ENCODE measurements at regions not wholly inside any gene's neighbourhood (a gene's known extent, or its start where the extent isn't known, plus 50 kb on each side); places are given as distances from the start of the nearest gene placed in this dataset.

DNA sequence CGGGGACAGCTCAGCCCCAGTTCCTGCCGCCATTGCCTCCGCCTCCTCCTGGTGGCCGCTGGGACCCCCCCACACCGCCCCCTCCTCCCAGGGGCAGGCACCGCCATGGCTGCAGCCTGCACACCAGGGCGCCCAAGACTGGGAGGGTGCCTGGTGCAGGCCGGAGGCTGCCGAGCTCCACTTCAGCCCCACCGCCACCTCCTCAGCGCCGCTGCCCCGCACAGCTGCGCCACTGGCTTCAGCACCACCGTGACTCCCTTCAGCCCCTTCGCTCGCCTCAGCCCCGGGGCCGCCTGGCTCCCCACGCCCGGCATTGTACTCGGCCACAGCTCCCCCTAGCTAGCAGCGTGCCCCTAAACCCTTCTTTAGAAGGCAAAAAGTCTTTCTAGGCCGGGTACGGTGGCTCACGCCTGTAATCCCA is 131.1 kb downstream of the CRYBB2 start:
- DNase-seq (ENCODE audit: low spot score): no peak

DNA sequence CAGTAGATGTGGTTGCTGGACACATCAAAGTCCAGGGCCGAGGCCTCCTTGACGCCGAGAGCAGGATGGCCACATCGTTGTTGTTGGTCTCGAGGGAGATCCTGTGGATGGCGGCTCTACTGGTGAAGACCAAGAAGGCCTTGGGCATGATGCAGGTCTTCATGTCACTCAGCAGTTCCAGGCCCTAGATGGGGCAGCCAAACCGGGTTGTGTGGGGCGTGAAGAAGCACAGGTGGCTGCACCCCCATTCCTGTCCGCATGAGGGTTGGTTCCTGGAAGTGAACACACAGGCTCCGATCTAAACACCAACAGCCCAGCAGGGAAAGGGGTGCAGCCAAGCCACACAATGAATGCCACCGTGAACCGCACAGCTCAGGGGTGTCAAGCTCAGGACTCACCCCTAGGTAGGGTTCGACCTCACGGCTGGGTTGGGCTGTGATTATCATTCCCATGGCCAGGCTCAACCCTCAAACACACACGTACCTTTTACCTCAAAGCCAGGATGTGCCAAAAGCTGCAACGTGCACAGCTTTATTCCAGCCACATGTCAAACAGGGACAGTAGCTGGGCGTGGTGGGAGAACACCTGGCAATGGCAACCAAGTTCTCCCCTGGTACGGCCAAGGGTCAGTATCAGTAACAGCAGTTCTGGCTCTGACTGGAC is 132.3 kb downstream of the CRYBB2 start:
- DNase-seq (ENCODE audit: low spot score): no peak

DNA sequence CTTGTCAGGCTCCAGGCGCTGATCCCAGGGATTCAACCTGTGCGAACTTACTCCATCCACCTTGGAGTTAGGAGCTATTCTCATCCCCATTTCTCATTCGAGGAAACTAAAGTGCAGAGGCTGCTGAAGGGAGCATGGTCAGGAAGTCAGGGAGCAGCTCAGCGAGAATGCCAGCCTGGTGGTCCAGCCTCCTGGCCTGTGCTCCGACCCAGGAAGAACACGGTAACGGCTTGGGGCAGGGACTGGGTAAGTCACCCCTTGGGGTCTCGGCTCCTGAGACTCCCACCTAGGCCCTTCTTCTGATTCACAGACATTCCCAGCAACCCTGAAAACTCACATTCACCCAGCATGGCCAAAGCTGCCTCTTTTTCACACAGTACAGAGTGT is 132.8 kb downstream of the CRYBB2 start:
- DNase-seq (ENCODE audit: low spot score): no peak

DNA sequence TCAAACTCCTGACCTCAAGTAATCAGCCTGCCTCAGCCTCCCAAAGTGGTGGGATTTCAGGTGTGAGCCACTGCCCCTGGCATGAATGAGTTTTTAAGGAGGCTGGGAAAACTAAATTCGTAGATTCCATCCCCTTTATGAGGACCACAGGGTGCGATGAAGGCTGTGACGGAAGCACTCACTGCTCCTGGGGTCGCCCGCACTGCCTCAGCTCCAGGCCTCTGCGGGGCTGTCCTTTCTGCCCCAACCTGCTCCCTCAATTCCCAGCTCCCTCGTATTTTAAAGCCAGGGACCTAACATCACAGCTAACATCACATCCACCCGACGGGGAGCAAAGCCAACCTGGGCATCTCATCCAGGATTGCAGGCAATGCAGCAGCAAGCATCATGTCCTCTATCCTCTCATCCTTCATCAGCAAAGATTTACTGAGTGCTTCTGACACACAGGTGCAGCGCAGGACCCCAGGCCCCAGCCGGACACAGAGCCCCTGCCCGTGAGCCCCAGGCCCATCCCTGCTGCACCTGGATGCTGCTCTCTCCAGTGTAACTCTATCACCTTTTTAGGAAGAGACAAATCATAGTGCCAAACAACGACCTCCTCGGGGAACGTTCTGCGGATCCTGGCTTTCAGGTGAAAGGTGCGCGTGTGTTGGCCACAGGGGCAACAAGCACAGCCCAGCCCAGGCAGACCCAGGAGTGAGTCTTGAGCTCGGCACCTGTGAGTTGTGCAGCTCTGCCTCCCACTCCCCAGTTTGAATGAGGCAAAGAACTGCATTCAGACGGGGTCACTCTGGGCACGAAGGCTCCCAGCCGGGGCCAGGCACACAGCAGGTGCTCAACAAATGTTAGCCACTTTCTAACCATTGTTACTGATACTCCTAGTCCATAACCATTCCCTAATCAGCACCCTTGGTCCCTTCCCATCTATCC is 134.3 kb downstream of the CRYBB2 start:
- no peak for DNase-seq (ENCODE audit: low spot score)

DNA sequence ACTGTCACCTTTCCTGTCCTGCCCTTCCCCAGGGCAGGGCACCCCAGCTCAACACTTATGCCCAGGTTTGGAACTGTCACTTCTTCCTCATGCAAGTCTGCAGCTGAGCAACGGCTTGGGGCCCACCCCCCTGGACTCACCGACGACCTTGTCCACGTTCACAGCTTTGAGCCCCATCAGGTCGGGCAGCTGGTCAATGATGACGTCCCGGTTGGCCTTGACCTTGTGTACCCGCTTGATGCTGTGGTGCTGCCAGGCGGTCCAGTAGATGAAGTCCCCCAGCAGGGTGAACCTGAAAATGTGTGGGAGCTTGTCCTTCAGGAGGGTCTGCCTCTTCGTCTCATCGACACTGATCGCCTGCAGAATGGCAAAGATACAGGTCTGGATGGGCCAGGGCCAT is 135.0 kb downstream of the CRYBB2 start:
- DNase-seq (ENCODE audit: low spot score): no peak

DNA sequence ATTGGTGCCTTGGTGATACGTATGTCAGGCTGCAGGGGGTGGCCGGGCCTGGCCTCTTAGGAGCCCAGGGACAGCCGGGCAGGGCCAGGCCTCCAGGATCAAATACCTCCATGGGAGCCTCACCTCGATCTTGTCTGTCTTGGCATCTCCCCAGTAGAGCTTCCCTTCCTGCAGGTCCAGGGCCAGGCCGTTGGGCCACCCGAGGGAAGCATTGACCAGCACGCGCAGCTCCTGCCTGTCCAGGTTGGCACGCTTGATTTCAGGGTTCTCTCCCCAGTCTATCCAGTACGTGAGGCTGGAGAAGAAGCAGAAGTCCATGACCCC is 137.7 kb downstream of the CRYBB2 start:
- DNase-seq (ENCODE audit: low spot score): no peak

DNA sequence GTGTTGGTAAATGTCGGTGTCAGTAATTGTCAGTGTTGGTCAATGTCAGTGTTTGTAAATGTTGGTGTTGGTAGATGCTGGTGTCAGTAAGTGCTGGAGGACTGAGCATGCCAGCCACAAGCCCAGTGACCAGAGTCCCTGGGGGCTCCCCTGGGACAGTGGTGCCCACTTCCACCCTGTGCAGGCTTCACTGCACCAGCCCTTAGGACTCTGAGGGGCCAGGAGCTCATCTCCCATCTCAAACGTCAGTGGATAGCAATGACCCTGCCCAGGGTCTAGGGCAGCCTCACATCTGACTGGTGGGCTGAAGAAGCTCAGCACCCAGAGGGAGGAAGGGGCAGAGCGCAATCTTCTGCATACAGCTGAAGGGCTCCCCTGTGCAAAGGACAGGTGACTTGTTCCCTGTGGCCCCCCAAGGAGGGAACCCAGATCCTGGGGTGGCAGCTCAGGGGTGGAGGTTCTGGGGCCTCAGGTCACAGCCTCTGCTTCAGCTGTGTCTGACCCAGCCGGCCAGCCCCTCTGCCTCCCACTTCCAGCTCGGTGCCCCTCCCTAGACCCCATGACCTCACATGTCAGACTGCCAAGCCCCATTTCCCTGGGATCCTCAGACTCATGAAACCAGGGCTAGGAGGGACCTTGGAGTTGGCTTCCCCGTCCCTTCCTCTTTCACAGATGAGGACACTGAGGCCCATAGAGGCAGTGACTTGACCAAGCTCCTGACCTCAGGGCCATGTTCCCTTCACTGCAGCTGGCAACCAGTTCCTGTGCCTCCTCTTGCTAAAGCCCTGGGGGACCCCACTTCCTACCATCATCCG is 138.4 kb downstream of the CRYBB2 start:
- no peak for DNase-seq (ENCODE audit: low spot score)

DNA sequence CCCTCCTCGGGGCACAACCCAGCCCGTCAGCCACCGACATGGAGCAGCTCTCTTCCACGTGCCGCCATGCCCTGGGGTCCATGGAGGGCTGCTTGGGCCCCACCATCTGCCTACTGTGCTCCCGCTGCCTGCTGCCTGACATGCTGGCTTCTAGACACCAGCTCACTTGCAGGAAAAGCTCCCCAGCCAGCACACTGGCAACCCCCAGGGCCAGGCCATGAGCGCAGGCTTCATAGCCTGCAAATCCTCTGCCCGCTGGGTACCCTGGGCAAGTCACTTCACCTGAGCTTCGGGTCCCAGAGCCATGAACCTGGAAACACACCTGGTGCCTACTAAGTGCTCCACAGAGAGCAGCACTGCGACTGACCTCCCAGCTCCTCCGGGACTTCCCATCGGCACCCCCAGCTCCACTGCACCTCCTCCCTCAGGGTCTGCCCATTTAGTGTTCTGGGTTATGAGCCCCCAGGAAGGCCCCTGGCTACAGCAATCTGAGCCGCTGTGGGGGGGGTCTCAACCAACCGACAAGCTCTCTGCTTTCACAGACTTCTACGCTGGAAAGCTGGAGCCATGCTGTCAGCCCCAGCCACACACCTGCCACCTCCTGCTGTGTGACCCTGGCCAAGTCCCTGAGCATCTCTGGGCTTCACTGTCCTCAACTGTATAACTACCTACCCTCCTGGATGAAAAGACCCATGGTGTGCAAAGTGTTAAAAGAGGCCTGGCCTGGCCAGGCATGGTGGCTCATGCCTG is 139.2 kb downstream of the CRYBB2 start:
- no peak for DNase-seq (ENCODE audit: low spot score)

DNA sequence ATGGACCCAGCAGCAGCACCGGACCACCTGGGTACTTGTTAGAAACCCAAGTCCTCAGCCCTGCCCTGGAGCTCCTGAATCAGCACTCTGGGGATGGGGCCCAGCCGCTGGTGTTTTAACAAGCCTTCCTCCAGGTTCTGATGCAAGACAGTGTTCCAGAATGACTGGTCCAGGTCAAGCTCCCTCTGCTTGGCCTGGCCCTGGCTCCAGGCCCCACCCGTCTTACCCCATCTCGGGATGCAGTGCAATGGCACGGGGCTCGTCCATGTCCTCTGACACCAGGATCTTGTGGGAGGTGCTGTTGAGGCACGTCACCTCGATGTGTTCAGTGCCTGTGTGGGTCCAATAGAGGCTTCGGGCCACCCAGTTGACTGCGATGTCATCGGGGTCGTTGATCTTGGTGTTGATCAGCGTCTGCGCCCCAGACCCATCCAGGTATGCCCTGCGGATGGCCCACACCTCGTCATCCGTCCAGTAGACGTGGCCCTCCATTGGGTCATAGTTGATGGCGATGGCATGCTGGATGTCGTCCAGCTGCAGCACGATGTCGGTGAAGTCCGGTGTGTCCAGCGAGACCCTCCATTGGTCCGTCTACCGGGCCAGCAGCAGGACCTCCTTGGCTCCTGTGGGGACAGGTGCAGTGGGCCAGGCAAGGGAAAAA is 140.3 kb downstream of the CRYBB2 start:
- DNase-seq (ENCODE audit: low spot score): no peak

DNA sequence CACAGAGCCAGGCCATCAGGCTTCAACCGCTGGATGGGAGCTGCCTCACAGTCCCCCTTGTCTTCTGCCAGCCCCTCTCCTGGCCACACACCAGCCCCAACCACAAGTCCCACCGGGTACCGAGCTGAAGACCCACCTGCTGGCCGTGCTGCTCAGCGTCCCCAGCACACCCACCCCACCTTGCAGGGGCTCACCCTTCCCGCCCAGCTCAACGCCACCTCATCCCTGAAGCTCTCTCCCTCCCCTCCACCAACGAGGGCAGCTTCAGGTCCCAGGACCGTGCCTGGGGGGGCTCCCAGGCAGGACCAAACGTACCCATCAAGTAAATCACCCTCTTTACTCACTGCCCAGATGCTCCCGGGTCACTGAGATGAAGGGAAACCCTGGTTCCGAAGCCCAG is 141.0 kb downstream of the CRYBB2 start:
- no peak for DNase-seq (ENCODE audit: low spot score)

DNA sequence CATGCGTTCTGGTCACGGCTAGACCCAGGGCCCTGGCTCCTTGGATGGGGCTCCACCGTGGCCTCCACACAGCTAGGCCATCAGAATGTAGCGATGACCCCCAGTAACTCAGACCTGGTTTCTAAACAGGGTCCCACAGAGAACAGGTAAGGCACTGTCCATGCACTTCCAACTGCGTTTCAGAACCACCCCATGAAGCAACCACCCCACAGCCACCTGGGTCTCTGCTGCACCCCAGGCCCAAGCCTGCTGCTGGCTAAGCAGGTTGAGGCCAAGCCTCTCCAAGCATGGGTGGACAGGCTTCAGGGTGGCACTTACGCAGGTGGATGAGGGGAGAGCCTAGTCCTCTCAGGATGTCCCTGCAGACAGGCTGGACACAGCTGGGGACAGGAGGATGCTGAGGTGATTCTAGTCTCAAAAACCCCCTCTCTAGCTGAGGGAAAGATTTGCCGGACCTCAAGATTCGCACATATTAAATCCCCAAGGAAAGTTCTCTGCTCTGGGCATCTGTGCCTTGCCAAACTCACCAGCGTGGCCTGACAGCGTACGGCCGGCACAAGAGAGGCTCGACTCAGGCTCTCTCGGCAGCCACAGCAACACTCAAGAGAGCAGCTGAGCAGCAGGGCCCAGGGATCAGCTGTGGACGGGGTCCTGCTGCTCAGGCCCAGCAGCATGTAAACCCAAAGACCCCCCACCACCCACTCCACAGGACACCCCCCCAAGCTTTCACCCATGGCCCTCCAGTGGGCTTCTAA is 141.6 kb downstream of the CRYBB2 start:
- no peak for DNase-seq (ENCODE audit: low spot score)

DNA sequence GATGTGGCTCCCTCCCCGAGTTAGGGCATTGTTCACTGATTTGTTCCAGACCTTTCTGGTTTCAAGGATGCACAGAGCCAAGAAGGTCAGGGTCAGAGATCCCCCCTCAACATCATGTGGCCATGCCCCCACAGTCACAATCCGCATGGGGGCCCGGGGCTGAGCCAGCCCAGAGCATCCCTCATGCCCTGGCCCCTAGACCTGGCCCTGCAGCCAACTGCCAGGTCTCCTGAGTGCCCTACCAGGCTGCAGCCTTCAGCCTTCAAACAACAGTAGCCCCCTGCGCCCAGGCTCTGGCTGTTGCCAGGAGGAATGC is 142.4 kb downstream of the CRYBB2 start:
- DNase-seq (ENCODE audit: low spot score): no peak

DNA sequence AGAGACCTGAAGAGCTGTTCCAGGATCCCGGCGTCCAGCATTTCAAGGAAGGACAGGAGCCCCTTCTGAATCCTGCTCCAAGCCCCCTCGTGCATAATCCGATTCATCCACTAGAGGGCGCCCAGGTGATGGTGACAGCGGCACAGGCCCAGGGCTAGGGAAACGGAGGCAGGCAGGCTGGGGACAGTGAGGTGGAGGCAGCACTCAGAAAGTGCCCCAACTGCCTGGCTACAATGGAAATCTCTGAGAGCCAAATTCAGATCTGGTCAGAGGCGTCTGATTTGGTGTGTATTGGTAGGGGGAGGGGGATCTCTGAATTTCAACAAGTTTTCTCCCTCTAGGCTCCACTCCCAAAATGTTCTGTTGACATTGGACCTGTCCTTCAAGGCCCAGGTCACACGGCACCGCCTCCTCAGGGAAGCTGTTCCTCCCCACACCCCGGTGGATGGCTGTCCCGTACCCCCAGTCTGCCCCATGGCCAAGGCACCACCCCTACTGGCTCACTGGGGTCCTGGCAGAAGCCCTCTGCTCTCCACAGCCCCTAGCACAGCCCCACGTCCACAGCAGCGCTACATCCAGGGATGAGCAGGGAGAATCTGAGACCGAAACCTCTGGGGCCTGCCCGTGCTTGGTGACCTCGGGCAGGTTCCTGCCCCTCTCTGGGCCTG is 142.9 kb downstream of the CRYBB2 start:
- peak; percentile 80 for DNase-seq (ENCODE audit: low spot score)

DNA sequence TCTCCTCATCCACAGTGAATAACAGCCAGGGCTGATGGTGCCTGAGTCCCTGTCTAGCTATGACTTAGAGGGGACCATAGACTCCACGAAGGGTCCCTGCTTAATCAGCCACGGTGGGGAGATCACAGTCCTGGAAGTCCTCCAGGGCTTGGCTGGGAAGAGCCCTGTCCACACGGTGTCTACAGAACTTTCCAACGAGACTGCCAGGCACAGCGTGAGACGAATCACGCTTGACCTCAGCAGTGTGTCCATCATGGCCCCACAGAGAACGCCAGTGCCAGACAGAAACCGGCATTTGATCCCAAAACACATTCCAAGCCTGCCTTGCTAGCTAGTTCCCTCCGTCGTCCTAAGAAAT is 143.4 kb downstream of the CRYBB2 start:
- DNase-seq (ENCODE audit: low spot score): no peak

DNA sequence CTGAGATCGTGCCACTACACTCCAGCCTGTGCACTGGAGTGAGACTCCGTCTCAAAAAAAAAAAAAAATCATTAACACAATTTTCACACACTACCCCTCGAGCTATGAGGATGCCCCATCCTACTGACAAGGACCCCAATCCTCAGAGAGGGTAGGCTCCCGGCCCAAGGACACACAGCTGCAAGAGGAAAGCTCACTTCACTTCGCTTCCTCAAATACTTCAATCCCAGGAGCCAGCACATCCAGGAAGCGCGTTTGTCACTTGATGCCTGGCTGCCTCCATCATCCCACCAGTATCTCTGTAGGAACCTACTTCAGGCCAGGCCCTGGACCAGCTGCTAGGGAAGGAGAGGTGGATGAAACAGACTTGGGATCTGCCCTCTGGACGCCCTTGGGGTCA is 144.0 kb downstream of the CRYBB2 start:
- no peak for DNase-seq (ENCODE audit: low spot score)

DNA sequence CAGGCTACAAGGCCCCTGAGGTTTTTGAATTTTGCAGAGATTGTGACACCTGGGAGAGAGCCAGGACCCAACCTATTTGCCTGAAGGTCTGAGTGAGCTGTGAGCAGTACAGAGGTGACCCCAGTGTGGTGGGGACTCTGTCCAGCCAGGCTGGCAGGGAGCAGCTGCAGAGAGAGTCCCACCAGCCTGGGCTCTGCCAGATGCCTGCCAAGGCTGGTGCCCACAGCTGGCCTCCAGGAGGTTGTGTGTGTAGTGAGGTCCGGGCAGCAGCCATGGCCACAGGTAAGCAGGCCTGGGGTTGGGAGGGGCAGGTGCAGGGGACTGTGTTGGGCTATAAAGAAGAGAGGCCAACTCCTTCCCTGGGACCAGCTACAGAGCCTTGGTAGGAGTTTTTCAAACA is 144.8 kb downstream of the CRYBB2 start:
- DNase-seq (ENCODE audit: low spot score): no peak

DNA sequence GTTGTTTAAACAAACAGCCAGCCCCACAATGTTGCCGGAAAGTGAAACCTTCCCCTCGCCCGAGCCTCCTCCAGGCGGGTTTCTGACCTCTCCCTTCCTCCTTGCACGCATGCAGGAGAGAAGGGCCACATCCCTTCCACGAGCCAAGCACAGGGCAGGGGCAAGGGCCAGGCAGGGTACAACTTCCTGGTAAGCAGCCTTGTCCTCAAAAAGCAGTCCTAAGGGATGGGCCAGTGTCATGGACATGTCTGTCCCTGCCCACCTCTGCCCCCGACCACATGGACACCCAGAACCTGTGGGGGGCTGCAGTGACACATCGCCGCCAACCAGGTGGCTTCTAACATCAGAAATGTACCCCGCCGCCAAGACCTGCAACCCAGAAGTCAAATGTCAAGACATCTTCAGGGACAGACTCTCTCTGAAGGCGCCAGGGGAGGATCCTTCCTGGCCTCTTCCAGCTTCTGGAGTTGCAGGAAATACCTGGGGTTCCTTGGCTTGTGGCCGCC is 145.3 kb downstream of the CRYBB2 start:
- no peak for DNase-seq (ENCODE audit: low spot score)

DNA sequence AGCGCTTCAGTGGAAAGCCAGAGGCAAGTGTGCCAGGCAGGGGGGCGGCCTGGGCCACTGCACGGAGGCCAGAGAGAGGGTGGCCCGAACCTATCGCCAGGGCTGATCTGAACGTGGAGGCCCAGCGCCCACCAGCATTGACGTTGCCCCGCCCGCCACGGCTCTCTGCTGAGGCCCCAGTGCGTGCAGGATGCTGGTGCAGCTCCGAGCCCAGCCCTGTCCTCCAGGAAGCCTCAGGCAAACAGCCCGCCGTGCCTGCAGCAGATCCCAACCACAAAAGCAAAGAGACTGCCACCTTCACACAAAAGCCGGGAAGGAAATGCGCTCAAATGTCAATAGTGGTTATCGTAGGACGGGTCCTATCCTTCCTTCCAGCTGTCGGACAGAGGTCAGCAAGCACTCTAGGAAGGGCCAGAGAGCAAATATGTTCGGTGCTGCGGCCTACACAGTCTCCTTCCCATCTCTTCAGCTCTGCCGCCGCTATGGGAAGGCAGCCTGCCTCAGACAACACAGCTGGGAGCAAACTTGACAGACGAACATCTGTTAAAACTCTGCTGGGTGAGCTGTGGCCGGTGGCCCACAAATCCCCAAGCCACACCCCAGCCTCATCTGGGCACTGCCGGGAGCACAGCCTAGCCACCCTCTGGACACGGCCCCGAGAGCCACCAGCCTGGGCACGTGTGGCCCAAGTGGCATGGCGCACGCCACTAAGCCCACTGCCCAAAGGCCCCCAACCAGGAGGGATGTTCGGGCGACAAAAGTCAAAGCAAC is 146.2 kb downstream of the CRYBB2 start:
- no peak for DNase-seq (ENCODE audit: low spot score)

DNA sequence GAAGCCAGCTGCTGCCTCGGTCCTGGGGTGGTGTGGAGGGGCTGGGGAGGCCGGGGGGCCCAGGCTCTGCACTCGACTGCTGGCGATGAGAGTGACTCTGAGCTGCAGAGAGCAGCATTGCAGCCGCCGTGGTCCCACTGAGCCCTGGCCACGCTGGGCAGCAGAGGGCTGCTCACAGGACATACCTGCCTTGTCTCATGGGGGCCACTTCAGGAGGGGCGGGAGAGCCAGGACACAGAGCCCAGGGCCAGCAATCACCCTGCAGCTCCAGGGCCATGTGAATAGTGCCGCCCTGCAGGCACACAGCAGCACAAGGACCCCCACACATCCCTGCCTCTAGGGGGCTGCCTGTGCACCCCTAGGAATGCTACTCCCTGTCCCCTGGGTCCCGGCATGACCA is 147.0 kb downstream of the CRYBB2 start:
- no peak for DNase-seq (ENCODE audit: low spot score)
